Caco-2 (cell line): ENCODE measurements at regions not wholly inside any gene's neighbourhood (a gene's known extent, or its start where the extent isn't known, plus 50 kb on each side); places are given as distances from the start of the nearest gene placed in this dataset.

ENCODE experiments used
- BruUV-seq: library from RNA; stranded (reverse); fragments of 400-500 nt; replicated peaks from 2 replicates; lab custom pipeline; 2021; lab: Mats Ljungman, UMichigan
- CTCF ChIA-PET: fragments of 300-600 bp; sonication (Branson Sonifier 250); formaldehyde crosslinking; loops from one replicate; lab custom pipeline; 2022; ENCODE audit warnings: antibody characterized with exemption; lab: Charles Lee
- POLR2A ChIA-PET: fragments of 300-600 bp; sonication (Branson Sonifier 250); formaldehyde crosslinking; loops from one replicate; lab custom pipeline; 2022; ENCODE audit warnings: antibody characterized with exemption; lab: Charles Lee
- DNase-seq, 2 experiments: peaks; one replicate each; pipeline versions ENCODE4 v3.0.0 to v3.0.0-alpha.2; 2020 to 2022
- H3K27me3 ChIP-seq: replicated peaks from 2 replicates; pipeline ENCODE4 v1.6.0; 2011; ENCODE audit warnings: low read length; ENCODE audit not compliant: control insufficient read depth, insufficient read depth
- H3K36me3 ChIP-seq: 2 replicates; pipeline ENCODE4 v1.5.1; 2011; ENCODE audit warnings: low read length; ENCODE audit not compliant: control insufficient read depth, insufficient read depth
- H3K4me1 ChIP-seq: fragments of 250-450 bp; sonication (Bioruptor Pico); 2 replicates; pipeline ENCODE4 v1.5.1; 2020; ENCODE audit warnings: mild to moderate bottlenecking
- H3K4me3 ChIP-seq: 2 replicates; pipeline ENCODE4 v1.5.1; 2011; ENCODE audit warnings: low read depth, mild to moderate bottlenecking, control low read depth, low read length
- H3K9me3 ChIP-seq: fragments of 250-450 bp; sonication (Bioruptor Pico); 2 replicates; pipeline ENCODE4 v1.5.1; 2020; ENCODE audit warnings: mild to moderate bottlenecking, moderate library complexity
- H3K27ac Mint-ChIP-seq: one replicate; pipeline ENCODE4 v1.8.0; 2022; ENCODE audit warnings: mixed read lengths; ENCODE audit not compliant: unreplicated experiment
- H3K27me3 Mint-ChIP-seq: one replicate; pipeline ENCODE4 v1.8.0; 2022; ENCODE audit warnings: mixed read lengths; ENCODE audit not compliant: insufficient read depth, unreplicated experiment
- H3K36me3 Mint-ChIP-seq: one replicate; pipeline ENCODE4 v1.8.0; 2022; ENCODE audit warnings: mild to moderate bottlenecking, mixed read lengths; ENCODE audit not compliant: insufficient read depth, unreplicated experiment
- H3K4me1 Mint-ChIP-seq: one replicate; pipeline ENCODE4 v1.8.0; 2022; ENCODE audit warnings: low read depth, mixed read lengths; ENCODE audit not compliant: unreplicated experiment
- H3K4me3 Mint-ChIP-seq: one replicate; pipeline ENCODE4 v1.8.0; 2022; ENCODE audit warnings: mild to moderate bottlenecking, moderate library complexity, mixed read lengths; ENCODE audit not compliant: unreplicated experiment
- H3K9me3 Mint-ChIP-seq: one replicate; pipeline ENCODE4 v1.8.0; 2022; ENCODE audit warnings: mixed read lengths; ENCODE audit not compliant: unreplicated experiment
- intact Hi-C: fragments of 100-400 bp; cut with micrococcal nuclease; formaldehyde crosslinking; loops from one replicate; pipeline ENCODE4 v1.10.0; 2022; ENCODE audit not compliant: unreplicated experiment
- TF ChIP-seq, protein P1 (sequence below), 2 experiments: fragments of 200-600 bp in 1 of 2; IDR thresholded peaks; 1 replicate in 1 of 2; 2 replicates in 1 of 2; pipeline versions ENCODE4 v1.5.1 to v1.8.0; 2011 to 2022; ENCODE audit warnings: antibody characterized with exemption in 1 of 2, control low read depth in 1 of 2, inconsistent platforms in 1 of 2, low read depth in 1 of 2, low read length in 1 of 2, mild to moderate bottlenecking in 1 of 2, moderate library complexity in 1 of 2; ENCODE audit not compliant: insufficient read depth in 1 of 2, severe bottlenecking in 1 of 2, unreplicated experiment in 1 of 2

DNA sequence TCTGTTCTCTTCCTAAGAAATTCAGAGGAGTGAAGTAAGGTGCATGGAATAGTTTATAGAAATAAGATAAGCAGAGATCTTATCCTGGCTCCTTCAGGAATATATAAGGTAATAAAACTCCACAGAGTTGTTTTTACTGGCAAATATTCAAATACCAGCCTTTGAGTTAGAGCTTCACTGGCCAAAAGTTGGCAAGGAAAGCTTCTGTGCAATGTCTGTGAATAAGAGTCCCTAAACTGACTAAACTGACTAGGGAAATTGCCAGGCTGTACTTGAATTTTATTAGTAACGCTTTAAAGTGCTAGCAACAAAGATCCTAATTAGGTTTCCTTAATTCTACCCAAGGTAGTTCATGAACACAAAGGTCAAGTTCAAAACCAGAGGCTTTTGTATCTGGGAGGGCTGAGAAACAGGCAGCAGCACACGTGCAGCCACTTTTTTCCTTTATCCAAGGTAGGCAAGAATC is 131.1 kb upstream of the MPDZ start:
- TF ChIP-seq, protein P1, sequence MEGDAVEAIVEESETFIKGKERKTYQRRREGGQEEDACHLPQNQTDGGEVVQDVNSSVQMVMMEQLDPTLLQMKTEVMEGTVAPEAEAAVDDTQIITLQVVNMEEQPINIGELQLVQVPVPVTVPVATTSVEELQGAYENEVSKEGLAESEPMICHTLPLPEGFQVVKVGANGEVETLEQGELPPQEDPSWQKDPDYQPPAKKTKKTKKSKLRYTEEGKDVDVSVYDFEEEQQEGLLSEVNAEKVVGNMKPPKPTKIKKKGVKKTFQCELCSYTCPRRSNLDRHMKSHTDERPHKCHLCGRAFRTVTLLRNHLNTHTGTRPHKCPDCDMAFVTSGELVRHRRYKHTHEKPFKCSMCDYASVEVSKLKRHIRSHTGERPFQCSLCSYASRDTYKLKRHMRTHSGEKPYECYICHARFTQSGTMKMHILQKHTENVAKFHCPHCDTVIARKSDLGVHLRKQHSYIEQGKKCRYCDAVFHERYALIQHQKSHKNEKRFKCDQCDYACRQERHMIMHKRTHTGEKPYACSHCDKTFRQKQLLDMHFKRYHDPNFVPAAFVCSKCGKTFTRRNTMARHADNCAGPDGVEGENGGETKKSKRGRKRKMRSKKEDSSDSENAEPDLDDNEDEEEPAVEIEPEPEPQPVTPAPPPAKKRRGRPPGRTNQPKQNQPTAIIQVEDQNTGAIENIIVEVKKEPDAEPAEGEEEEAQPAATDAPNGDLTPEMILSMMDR (IDR thresholded peaks at IDR 0.05; ENCODE audit: insufficient read depth in 1 of 2, low read depth in 1 of 2, low read length in 1 of 2, severe bottlenecking in 1 of 2, unreplicated experiment in 1 of 2) = no peak
- Mint-ChIP-seq H3K27me3 (no peaks in the 10 kb centered on the region), H3K9me3 (no peaks in the 10 kb centered on the region), H3K27ac (no peak overlapping the region), H3K36me3 (no peaks in the 10 kb centered on the region), H3K4me1 (no peaks in the 10 kb centered on the region), H3K4me3 (no peak overlapping the region)
- no peaks in the 10 kb centered on the region for H3K36me3 ChIP-seq
- H3K9me3 ChIP-seq = no peaks in the 10 kb centered on the region
- intact Hi-C loops = no loop called here
- BruUV-seq = no TSS peak
- ChIA-PET POLR2A (no interaction called here), CTCF (no interaction called here)
- no peaks in the 10 kb centered on the region for H3K27me3 ChIP-seq
- DNase-seq = no peak
- no peak overlapping the region for H3K4me3 ChIP-seq
- H3K4me1 ChIP-seq = no peaks in the 10 kb centered on the region

- no TSS peak for BruUV-seq
- CTCF ChIA-PET = no interaction called here
- H3K36me3 Mint-ChIP-seq = no peaks in the 10 kb centered on the region
- intact Hi-C loops = no loop called here
- POLR2A ChIA-PET = no interaction called here
- no peak overlapping the region for H3K4me3 Mint-ChIP-seq
- no peaks in the 10 kb centered on the region for H3K4me1 Mint-ChIP-seq
- TF ChIP-seq, protein P1 (IDR thresholded peaks at IDR 0.05; ENCODE audit: insufficient read depth in 1 of 2, low read depth in 1 of 2, low read length in 1 of 2, severe bottlenecking in 1 of 2, unreplicated experiment in 1 of 2) = no peak
- no peak overlapping the region for H3K27ac Mint-ChIP-seq
- Histone ChIP-seq H3K36me3 (no peaks in the 10 kb centered on the region), H3K4me1 (no peaks in the 10 kb centered on the region), H3K27me3 (no peaks in the 10 kb centered on the region), H3K4me3 (no peak overlapping the region), H3K9me3 (no peaks in the 10 kb centered on the region)
- no peaks in the 10 kb centered on the region for H3K9me3 Mint-ChIP-seq
- DNase-seq = no peak
- no peaks in the 10 kb centered on the region for H3K27me3 Mint-ChIP-seq
Measured at GRCh38 chr9:13397661-13398060, 118.2 kb upstream of the MPDZ start.

- Mint-ChIP-seq H3K4me1 (no peaks in the 10 kb centered on the region), H3K27ac (no peak overlapping the region), H3K27me3 (no peaks in the 10 kb centered on the region), H3K4me3 (no peak overlapping the region), H3K9me3 (no peaks in the 10 kb centered on the region), H3K36me3 (no peaks in the 10 kb centered on the region)
- no peaks in the 10 kb centered on the region for H3K4me1 ChIP-seq
- TF ChIP-seq, protein P1 (IDR thresholded peaks at IDR 0.05; ENCODE audit: insufficient read depth in 1 of 2, low read depth in 1 of 2, low read length in 1 of 2, severe bottlenecking in 1 of 2, unreplicated experiment in 1 of 2) = no peak
- no peaks in the 10 kb centered on the region for H3K9me3 ChIP-seq
- intact Hi-C loops = no loop called here
- no peaks in the 10 kb centered on the region for H3K27me3 ChIP-seq
- no peaks in the 10 kb centered on the region for H3K36me3 ChIP-seq
- POLR2A ChIA-PET = no interaction called here
- no peak for DNase-seq
- CTCF ChIA-PET = no interaction called here
- H3K4me3 ChIP-seq = no peak overlapping the region
- BruUV-seq = no TSS peak
Measured at GRCh38 chr9:13397220-13397619, 117.7 kb upstream of the MPDZ start.
